Fibroblast of lung (primary cell): ENCODE measurements at regions not wholly inside any gene's neighbourhood (a gene's known extent, or its start where the extent isn't known, plus 50 kb on each side); places are given as distances from the start of the nearest gene placed in this dataset.

Source experiments
- DNase-seq, 2 donors: peaks; one replicate each; pipeline versions ENCODE4 v3.0.0 to v3.0.0-alpha.2; 2010; ENCODE audit warnings: low read depth in 2 of 2
- H2AFZ ChIP-seq: 2 replicates; pipeline ENCODE4 v1.5.1; 2012; ENCODE audit warnings: low read length, control low read depth, inconsistent platforms
- H3K27ac ChIP-seq: 2 replicates; pipeline ENCODE4 v1.5.1; 2011; ENCODE audit warnings: low read length, control low read depth; ENCODE audit not compliant: insufficient read depth
- H3K27me3 ChIP-seq: 2 replicates; pipeline ENCODE4 v1.5.1; 2011; ENCODE audit warnings: mild to moderate bottlenecking, low read length; ENCODE audit not compliant: control insufficient read depth, insufficient read depth
- H3K36me3 ChIP-seq: 2 replicates; pipeline ENCODE4 v1.5.1; 2011; ENCODE audit warnings: low read length; ENCODE audit not compliant: control insufficient read depth, insufficient read depth
- H3K4me1 ChIP-seq: 2 replicates; pipeline ENCODE4 v1.5.1; 2011; ENCODE audit warnings: low read length; ENCODE audit not compliant: control insufficient read depth, insufficient read depth; ENCODE audit errors: extremely low read depth
- H3K4me2 ChIP-seq: 2 replicates; pipeline ENCODE4 v1.5.1; 2011; ENCODE audit warnings: low read length, control low read depth; ENCODE audit not compliant: insufficient read depth; ENCODE audit errors: extremely low read depth
- H3K4me3 ChIP-seq, 4 experiments: fragments of 200-600 bp in 1 of 4; sonication (generic) in 1 of 4; replicated peaks in 1 of 4; 2 replicates each; pipeline ENCODE4 v1.5.1; 2011 to 2016; ENCODE audit warnings: low read length in 4 of 4, low read depth in 3 of 4, mild to moderate bottlenecking in 3 of 4, control low read depth in 2 of 4, inconsistent platforms in 1 of 4, mixed read lengths in 1 of 4; ENCODE audit not compliant: insufficient read depth in 1 of 4; ENCODE audit errors: control extremely low read depth in 1 of 4
- H3K79me2 ChIP-seq: 2 replicates; pipeline ENCODE4 v1.5.1; 2012; ENCODE audit warnings: mild to moderate bottlenecking, low read length, inconsistent platforms; ENCODE audit not compliant: control insufficient read depth, insufficient read depth
- H3K9ac ChIP-seq: 2 replicates; pipeline ENCODE4 v1.5.1; 2011; ENCODE audit warnings: mild to moderate bottlenecking, low read length, control low read depth; ENCODE audit not compliant: insufficient read depth
- H3K9me3 ChIP-seq: 2 replicates; pipeline ENCODE4 v1.5.1; 2012; ENCODE audit warnings: low read depth, low read length; ENCODE audit not compliant: control insufficient read depth, insufficient read depth
- H4K20me1 ChIP-seq: 2 replicates; pipeline ENCODE4 v1.5.1; 2011; ENCODE audit warnings: low read length; ENCODE audit not compliant: control insufficient read depth, insufficient read depth; ENCODE audit errors: extremely low read depth
- CTCF ChIP-seq, 2 donors: IDR thresholded peaks in 1 of 2; conservative IDR thresholded peaks in 1 of 2; 1 replicate in 1 of 2; 2 replicates in 1 of 2; pipeline ENCODE4 v1.5.1; 2011 to 2012; ENCODE audit warnings: low read length in 2 of 2, control low read depth in 1 of 2, inconsistent platforms in 1 of 2, low read depth in 1 of 2, mild to moderate bottlenecking in 1 of 2
- EZH2 ChIP-seq: IDR thresholded peaks from 2 replicates; pipeline ENCODE4 v1.5.1; 2012; ENCODE audit warnings: low read length, control low read depth, mild to moderate bottlenecking; ENCODE audit errors: missing control alignments

- TF ChIP-seq CTCF (conservative IDR thresholded peaks at IDR 0.05 in 1 of 2, IDR thresholded peaks at IDR 0.05 in 1 of 2; ENCODE audit: low read depth in 1 of 2, low read length in 2 of 2) (no peak), EZH2 (no peak)
- H4K20me1 ChIP-seq: no peaks in the 10 kb centered on the region
- no peak overlapping the region for H3K4me2 ChIP-seq
- no peak overlapping the region for H3K27ac ChIP-seq
- H3K36me3 ChIP-seq: no peaks in the 10 kb centered on the region
- DNase-seq: no peak
- no peak overlapping the region for H2AFZ ChIP-seq
- H3K9me3 ChIP-seq: no peaks in the 10 kb centered on the region
- no peaks in the 10 kb centered on the region for H3K79me2 ChIP-seq
- H3K4me3 ChIP-seq: no peak overlapping the region
- no peaks in the 10 kb centered on the region for H3K4me1 ChIP-seq
- H3K27me3 ChIP-seq: no peaks in the 10 kb centered on the region
- H3K9ac ChIP-seq: no peak overlapping the region
Measured at GRCh38 chr10:58894929-58895328, 281.5 kb upstream of the PHYHIPL start.

GRCh38 chr10:58896229-58896628, 280.2 kb upstream of the PHYHIPL start:
- H2AFZ ChIP-seq: no peak overlapping the region
- no peaks in the 10 kb centered on the region for H4K20me1 ChIP-seq
- DNase-seq: no peak
- H3K79me2 ChIP-seq: no peaks in the 10 kb centered on the region
- no peak overlapping the region for H3K27ac ChIP-seq
- no peaks in the 10 kb centered on the region for H3K27me3 ChIP-seq
- TF ChIP-seq CTCF (conservative IDR thresholded peaks at IDR 0.05 in 1 of 2, IDR thresholded peaks at IDR 0.05 in 1 of 2; ENCODE audit: low read depth in 1 of 2, low read length in 2 of 2) (no peak), EZH2 (no peak)
- no peaks in the 10 kb centered on the region for H3K4me1 ChIP-seq
- no peaks in the 10 kb centered on the region for H3K36me3 ChIP-seq
- no peak overlapping the region for H3K4me2 ChIP-seq
- no peak overlapping the region for H3K9ac ChIP-seq
- H3K9me3 ChIP-seq: no peaks in the 10 kb centered on the region
- no peak overlapping the region for H3K4me3 ChIP-seq

- H3K27me3 ChIP-seq: no peaks in the 10 kb centered on the region
- no peak overlapping the region for H3K9ac ChIP-seq
- TF ChIP-seq CTCF (conservative IDR thresholded peaks at IDR 0.05 in 1 of 2, IDR thresholded peaks at IDR 0.05 in 1 of 2; ENCODE audit: low read depth in 1 of 2, low read length in 2 of 2): no peak
- no peak for TF ChIP-seq EZH2
- no peaks in the 10 kb centered on the region for H4K20me1 ChIP-seq
- DNase-seq: no peak
- H3K4me2 ChIP-seq: no peak overlapping the region
- H2AFZ ChIP-seq: no peak overlapping the region
- no peak overlapping the region for H3K4me3 ChIP-seq
- H3K36me3 ChIP-seq: no peaks in the 10 kb centered on the region
- no peaks in the 10 kb centered on the region for H3K79me2 ChIP-seq
- H3K4me1 ChIP-seq: no peaks in the 10 kb centered on the region
- no peak overlapping the region for H3K27ac ChIP-seq
- no peaks in the 10 kb centered on the region for H3K9me3 ChIP-seq
Measured at GRCh38 chr10:58897236-58897635, 279.2 kb upstream of the PHYHIPL start.
